Fibroblast of lung (primary cell): ENCODE measurements at regions not wholly inside any gene's neighbourhood (a gene's known extent, or its start where the extent isn't known, plus 50 kb on each side); places are given as distances from the start of the nearest gene placed in this dataset.

Experiments
- EZH2 ChIP-seq: IDR thresholded peaks from 2 replicates; pipeline ENCODE4 v1.5.1; 2012; ENCODE audit warnings: low read length, control low read depth, mild to moderate bottlenecking; ENCODE audit errors: missing control alignments
- TF ChIP-seq, protein P1 (sequence below), 2 donors: IDR thresholded peaks in 1 of 2; conservative IDR thresholded peaks in 1 of 2; 1 replicate in 1 of 2; 2 replicates in 1 of 2; pipeline ENCODE4 v1.5.1; 2011 to 2012; ENCODE audit warnings: low read length in 2 of 2, control low read depth in 1 of 2, inconsistent platforms in 1 of 2, low read depth in 1 of 2, mild to moderate bottlenecking in 1 of 2

DNA sequence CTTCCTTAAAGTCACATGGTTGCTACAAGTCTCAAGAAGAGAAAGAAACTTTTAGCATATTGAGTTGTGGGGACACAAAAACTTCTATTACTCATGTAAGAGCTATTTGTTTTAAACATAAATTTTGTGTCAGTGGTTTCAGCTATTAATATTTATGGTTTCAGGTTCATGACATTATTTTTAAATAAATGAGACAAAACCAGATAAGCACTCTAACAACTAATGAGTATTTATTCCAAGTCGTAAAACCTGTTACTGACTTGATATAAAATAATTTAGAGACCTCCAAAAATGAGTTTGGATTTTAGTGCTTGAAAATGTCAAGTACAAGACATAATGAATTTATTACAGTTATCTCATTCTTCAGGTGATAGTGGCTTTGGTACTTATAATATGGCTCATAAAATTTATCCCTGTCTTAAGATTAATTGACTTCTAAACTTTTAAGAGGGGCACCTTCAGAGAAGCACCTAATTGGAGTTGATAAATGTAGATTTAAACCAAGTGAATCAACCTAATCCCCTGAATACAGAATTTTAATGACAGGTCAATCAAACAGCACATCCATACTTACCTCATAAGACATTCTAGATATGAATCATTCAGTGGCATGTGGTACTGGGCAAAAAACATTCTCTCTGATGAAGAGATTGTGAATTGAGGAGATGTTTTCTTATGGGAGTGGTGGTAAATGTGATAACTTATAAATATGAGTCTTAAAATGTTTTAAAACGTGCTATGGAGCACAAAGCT, 167.7 kb upstream of the PTGFR start:
- TF ChIP-seq EZH2 = no peak
- TF ChIP-seq, protein P1, sequence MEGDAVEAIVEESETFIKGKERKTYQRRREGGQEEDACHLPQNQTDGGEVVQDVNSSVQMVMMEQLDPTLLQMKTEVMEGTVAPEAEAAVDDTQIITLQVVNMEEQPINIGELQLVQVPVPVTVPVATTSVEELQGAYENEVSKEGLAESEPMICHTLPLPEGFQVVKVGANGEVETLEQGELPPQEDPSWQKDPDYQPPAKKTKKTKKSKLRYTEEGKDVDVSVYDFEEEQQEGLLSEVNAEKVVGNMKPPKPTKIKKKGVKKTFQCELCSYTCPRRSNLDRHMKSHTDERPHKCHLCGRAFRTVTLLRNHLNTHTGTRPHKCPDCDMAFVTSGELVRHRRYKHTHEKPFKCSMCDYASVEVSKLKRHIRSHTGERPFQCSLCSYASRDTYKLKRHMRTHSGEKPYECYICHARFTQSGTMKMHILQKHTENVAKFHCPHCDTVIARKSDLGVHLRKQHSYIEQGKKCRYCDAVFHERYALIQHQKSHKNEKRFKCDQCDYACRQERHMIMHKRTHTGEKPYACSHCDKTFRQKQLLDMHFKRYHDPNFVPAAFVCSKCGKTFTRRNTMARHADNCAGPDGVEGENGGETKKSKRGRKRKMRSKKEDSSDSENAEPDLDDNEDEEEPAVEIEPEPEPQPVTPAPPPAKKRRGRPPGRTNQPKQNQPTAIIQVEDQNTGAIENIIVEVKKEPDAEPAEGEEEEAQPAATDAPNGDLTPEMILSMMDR (conservative IDR thresholded peaks at IDR 0.05 in 1 of 2, IDR thresholded peaks at IDR 0.05 in 1 of 2; ENCODE audit: low read depth in 1 of 2, low read length in 2 of 2) = no peak
